ENCODE measurements at regions not wholly inside any gene's neighbourhood (a gene's known extent, or its start where the extent isn't known, plus 50 kb on each side); places are given as distances from the start of the nearest gene placed in this dataset.

DNA sequence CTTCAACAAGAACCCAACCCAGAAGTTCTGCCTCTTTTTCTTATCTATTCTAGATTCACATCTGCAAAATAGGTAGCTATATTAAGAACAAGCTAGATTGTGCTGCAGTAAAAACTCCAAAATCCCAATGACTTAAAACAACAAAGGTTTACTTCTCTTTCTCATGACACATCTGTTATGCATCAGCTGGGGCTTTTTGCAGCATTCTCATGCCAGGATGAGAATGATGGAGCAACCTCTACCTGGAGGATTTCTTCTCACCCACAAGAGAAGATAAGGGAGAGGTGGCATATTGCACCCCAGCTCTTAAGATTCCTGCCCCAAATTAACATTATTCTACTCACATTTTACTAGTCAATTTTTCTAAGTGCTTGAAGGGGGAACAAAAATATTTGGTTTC is 152.3 kb upstream of the SPAG17 start:
- TF ChIP-seq EZH2 (IDR thresholded peaks at IDR 0.05; ENCODE audit: insufficient read depth, low read length), result no peak
- TF ChIP-seq, protein P1, sequence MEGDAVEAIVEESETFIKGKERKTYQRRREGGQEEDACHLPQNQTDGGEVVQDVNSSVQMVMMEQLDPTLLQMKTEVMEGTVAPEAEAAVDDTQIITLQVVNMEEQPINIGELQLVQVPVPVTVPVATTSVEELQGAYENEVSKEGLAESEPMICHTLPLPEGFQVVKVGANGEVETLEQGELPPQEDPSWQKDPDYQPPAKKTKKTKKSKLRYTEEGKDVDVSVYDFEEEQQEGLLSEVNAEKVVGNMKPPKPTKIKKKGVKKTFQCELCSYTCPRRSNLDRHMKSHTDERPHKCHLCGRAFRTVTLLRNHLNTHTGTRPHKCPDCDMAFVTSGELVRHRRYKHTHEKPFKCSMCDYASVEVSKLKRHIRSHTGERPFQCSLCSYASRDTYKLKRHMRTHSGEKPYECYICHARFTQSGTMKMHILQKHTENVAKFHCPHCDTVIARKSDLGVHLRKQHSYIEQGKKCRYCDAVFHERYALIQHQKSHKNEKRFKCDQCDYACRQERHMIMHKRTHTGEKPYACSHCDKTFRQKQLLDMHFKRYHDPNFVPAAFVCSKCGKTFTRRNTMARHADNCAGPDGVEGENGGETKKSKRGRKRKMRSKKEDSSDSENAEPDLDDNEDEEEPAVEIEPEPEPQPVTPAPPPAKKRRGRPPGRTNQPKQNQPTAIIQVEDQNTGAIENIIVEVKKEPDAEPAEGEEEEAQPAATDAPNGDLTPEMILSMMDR (IDR thresholded peaks at IDR 0.05; ENCODE audit: insufficient read depth, low read depth, low read length), result no peak

Measured in astrocyte (in vitro differentiated cells and primary cell).